Mesendoderm (in vitro differentiated cells): ENCODE measurements at regions not wholly inside any gene's neighbourhood (a gene's known extent, or its start where the extent isn't known, plus 50 kb on each side); places are given as distances from the start of the nearest gene placed in this dataset.

Experiments
- DNase-seq: peaks from one replicate; pipeline ENCODE4 v3.0.0; 2013
- H2AK5ac ChIP-seq: 2 replicates; pipeline ENCODE4 v1.6.1; 2013; ENCODE audit warnings: low read length, inconsistent platforms
- H2BK120ac ChIP-seq: 2 replicates; pipeline ENCODE4 v1.6.1; 2013; ENCODE audit warnings: low read depth, mild to moderate bottlenecking, low read length, moderate library complexity, mixed read lengths
- H2BK15ac ChIP-seq: replicated peaks from 2 replicates; pipeline ENCODE4 v1.6.1; 2013; ENCODE audit warnings: low read depth, mild to moderate bottlenecking, moderate library complexity
- H2BK5ac ChIP-seq: 2 replicates; pipeline ENCODE4 v1.6.1; 2013; ENCODE audit warnings: low read length, inconsistent platforms
- H3K18ac ChIP-seq: 2 replicates; pipeline ENCODE4 v1.6.1; 2013; ENCODE audit warnings: mild to moderate bottlenecking, low read length, mixed read lengths
- H3K23ac ChIP-seq: one replicate; pipeline ENCODE4 v1.6.1; 2013; ENCODE audit warnings: low read length
- H3K27ac ChIP-seq: 2 replicates; pipeline ENCODE4 v1.5.1; 2013; ENCODE audit warnings: low read depth, mild to moderate bottlenecking, inconsistent platforms, low read length, moderate library complexity
- H3K27me3 ChIP-seq: 2 replicates; pipeline ENCODE4 v1.6.1; 2013; ENCODE audit warnings: low read length, control low read depth, mild to moderate bottlenecking, inconsistent platforms; ENCODE audit not compliant: insufficient read depth, poor library complexity
- H3K36me3 ChIP-seq: 2 replicates; pipeline ENCODE4 v1.6.1; 2013; ENCODE audit warnings: low read length, inconsistent platforms; ENCODE audit not compliant: control insufficient read depth, insufficient read depth
- H3K4ac ChIP-seq: one replicate; pipeline ENCODE4 v1.6.1; 2013; ENCODE audit warnings: low read depth, mild to moderate bottlenecking, low read length, moderate library complexity
- H3K4me1 ChIP-seq: 2 replicates; pipeline ENCODE4 v1.6.1; 2013; ENCODE audit warnings: low read depth, low read length, inconsistent platforms; ENCODE audit not compliant: control insufficient read depth
- H3K4me2 ChIP-seq: 2 replicates; pipeline ENCODE4 v1.6.1; 2013; ENCODE audit warnings: low read length
- H3K4me3 ChIP-seq: 2 replicates; pipeline ENCODE4 v1.5.1; 2013; ENCODE audit warnings: mild to moderate bottlenecking, low read length
- H3K56ac ChIP-seq: one replicate; pipeline ENCODE4 v1.6.1; 2013; ENCODE audit warnings: low read length
- H3K79me1 ChIP-seq: 2 replicates; pipeline ENCODE4 v1.6.1; 2013; ENCODE audit warnings: low read length, inconsistent platforms
- H3K79me2 ChIP-seq: 2 replicates; pipeline ENCODE4 v1.6.1; 2013; ENCODE audit warnings: mild to moderate bottlenecking, low read length; ENCODE audit not compliant: control insufficient read depth, insufficient read depth
- H3K9ac ChIP-seq: 2 replicates; pipeline ENCODE4 v1.6.1; 2013; ENCODE audit warnings: low read length, inconsistent platforms
- H4K5ac ChIP-seq: one replicate; pipeline ENCODE4 v1.6.1; 2013; ENCODE audit warnings: low read length
- H4K8ac ChIP-seq: one replicate; pipeline ENCODE4 v1.6.1; 2013; ENCODE audit warnings: low read depth, mild to moderate bottlenecking, control low read depth, low read length, moderate library complexity
- WGBS: extraction: QIAGEN DNeasy Blood & Tissue Kit; methylation state at CpG from one replicate; pipeline ENCODE4 v1.1.7; 2013; ENCODE audit warnings: low lambda C conversion rate, missing lambda C conversion rate; ENCODE audit not compliant: insufficient coverage; ENCODE audit errors: extremely low coverage; 5-methylcytosine and 5-hydroxymethylcytosine counted together

DNA sequence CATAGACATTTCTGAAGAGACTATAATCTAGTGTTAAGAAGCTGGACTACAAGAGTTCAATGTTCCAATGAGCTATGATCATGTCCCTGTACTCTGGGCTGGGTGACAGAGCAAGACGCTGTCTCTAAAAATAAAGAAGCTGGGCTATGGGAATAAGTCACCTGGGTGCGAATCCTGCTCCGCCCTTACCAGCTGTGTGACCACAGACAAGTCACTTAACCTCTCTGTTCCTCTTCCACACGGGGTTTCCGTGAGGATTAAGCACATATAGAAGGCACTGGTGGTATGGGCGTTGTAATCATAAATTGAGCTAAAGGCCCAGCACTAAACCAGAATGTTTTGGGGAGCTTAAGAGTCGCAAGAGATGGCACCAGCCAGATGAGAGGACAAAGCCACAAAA is 178.5 kb downstream of the HAUS1 start:
- Histone ChIP-seq H4K5ac (no peak overlapping the region), H2BK120ac (no peak overlapping the region), H3K79me1 (no peaks in the 10 kb centered on the region), H3K27me3 (no peaks in the 10 kb centered on the region), H3K4ac (no peak overlapping the region), H2BK5ac (no peak overlapping the region), H3K4me1 (peaks cover 23% of the 10 kb centered on the region), H4K8ac (no peak overlapping the region), H2BK15ac (no peak overlapping the region), H3K4me2 (no peak overlapping the region), H3K18ac (no peak overlapping the region), H3K36me3 (no peaks in the 10 kb centered on the region), H3K27ac (no peak overlapping the region), H3K79me2 (no peaks in the 10 kb centered on the region), H3K23ac (no peak overlapping the region), H2AK5ac (no peak overlapping the region), H3K9ac (no peak overlapping the region), H3K4me3 (no peak overlapping the region), H3K56ac (peak overlapping the region; percentile 57)
- DNase-seq: no peak
- no CpG with 5 or more reads among the region's 7 CpGs for WGBS

DNA sequence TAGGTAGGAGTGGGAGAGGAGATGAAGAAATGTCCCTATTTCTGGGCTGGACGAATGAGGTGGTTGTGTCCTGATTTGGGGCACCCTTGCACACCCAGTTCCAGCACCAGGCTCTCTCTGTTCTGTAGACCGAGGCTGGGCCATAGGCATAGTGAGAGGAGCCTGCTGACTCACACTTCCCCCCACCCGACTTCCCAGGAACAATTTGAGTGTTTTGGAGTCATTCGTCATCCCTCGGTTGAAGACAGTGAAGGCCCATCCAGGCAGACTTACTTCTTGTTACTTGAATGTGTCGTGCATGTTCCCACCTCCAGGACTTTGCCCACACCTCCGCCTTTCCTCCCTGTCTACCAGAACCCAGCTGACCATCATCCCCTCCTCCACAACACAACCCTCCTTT is 179.1 kb downstream of the HAUS1 start:
- Histone ChIP-seq H3K18ac (no peak overlapping the region), H3K79me1 (no peaks in the 10 kb centered on the region), H3K79me2 (no peaks in the 10 kb centered on the region), H3K27me3 (no peaks in the 10 kb centered on the region), H3K4ac (peak overlapping the region; percentile 19), H4K5ac (no peak overlapping the region), H4K8ac (no peak overlapping the region), H3K56ac (peak overlapping the region; percentile 57), H2BK5ac (peak overlapping the region; percentile 1), H3K4me3 (no peak overlapping the region), H3K9ac (no peak overlapping the region), H2BK15ac (no peak overlapping the region), H3K4me1 (peaks cover 23% of the 10 kb centered on the region), H3K36me3 (no peaks in the 10 kb centered on the region), H3K27ac (peak overlapping the region; percentile 2), H3K4me2 (no peak overlapping the region), H3K23ac (no peak overlapping the region), H2BK120ac (no peak overlapping the region), H2AK5ac (no peak overlapping the region)
- no CpG with 5 or more reads among the region's 7 CpGs for WGBS
- DNase-seq: peak; percentile 62

DNA sequence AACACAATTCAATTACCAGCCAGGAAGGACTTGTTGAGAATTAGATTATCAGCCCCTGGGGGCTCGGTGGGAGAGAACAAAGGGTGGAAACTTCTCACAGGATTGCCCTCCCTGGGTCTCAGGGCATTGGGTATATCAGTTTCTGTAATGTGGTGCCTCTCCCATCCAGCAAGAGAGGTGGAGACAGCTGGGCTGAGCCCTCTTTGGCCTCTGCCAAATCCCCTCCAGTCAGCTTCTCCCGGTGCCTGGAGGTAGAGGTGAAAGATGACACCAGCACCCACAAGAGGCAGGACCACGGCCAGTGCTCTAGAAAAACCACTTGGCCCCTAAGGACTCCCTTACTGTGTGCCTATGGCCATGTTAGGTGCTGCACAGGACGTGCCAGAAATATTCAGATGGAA is 179.7 kb downstream of the HAUS1 start:
- no peak overlapping the region for H2BK120ac ChIP-seq
- no peak overlapping the region for H2BK5ac ChIP-seq
- peaks cover 23% of the 10 kb centered on the region for H3K4me1 ChIP-seq
- no peaks in the 10 kb centered on the region for H3K79me2 ChIP-seq
- WGBS: no CpG with 5 or more reads among the region's 4 CpGs
- no peak overlapping the region for H3K9ac ChIP-seq
- H4K8ac ChIP-seq: no peak overlapping the region
- no peaks in the 10 kb centered on the region for H3K36me3 ChIP-seq
- H3K4me2 ChIP-seq: no peak overlapping the region
- no peak overlapping the region for H3K56ac ChIP-seq
- H3K4me3 ChIP-seq: no peak overlapping the region
- H2BK15ac ChIP-seq: no peak overlapping the region
- no peak overlapping the region for H3K4ac ChIP-seq
- H3K23ac ChIP-seq: no peak overlapping the region
- DNase-seq: peak; percentile 95
- no peak overlapping the region for H3K18ac ChIP-seq
- H3K27me3 ChIP-seq: no peaks in the 10 kb centered on the region
- H3K27ac ChIP-seq: no peak overlapping the region
- H2AK5ac ChIP-seq: no peak overlapping the region
- H3K79me1 ChIP-seq: no peaks in the 10 kb centered on the region
- no peak overlapping the region for H4K5ac ChIP-seq

DNA sequence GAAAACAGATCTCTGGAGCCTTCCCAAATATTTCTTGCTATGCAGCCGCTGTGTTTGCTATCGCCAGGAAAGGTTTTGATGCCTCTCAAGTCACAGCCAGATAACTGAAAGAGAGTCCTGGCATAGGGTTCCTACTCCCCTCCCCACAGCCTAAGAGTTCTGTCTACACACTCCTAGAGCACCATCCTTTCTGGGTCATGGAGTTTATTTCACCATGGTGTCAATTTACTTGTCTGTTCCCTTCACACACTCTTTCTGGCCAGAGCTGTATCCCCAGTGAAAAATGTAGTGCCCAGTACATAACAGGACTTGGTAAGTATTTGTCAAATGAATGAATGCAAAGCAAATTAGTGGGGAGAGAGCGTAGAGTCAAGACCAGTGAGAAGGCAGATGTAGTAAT is 185.3 kb downstream of the HAUS1 start:
- no peak overlapping the region for H2AK5ac ChIP-seq
- H3K27ac ChIP-seq: no peak overlapping the region
- no peak overlapping the region for H2BK15ac ChIP-seq
- H3K79me1 ChIP-seq: no peaks in the 10 kb centered on the region
- no peak overlapping the region for H3K4ac ChIP-seq
- H3K23ac ChIP-seq: no peak overlapping the region
- H3K36me3 ChIP-seq: no peaks in the 10 kb centered on the region
- H3K4me3 ChIP-seq: no peak overlapping the region
- H3K9ac ChIP-seq: no peak overlapping the region
- H3K4me2 ChIP-seq: no peak overlapping the region
- H3K4me1 ChIP-seq: peaks cover 3% of the 10 kb centered on the region
- no peak for DNase-seq
- H4K5ac ChIP-seq: no peak overlapping the region
- no peaks in the 10 kb centered on the region for H3K27me3 ChIP-seq
- H3K56ac ChIP-seq: no peak overlapping the region
- no peak overlapping the region for H2BK5ac ChIP-seq
- H3K79me2 ChIP-seq: no peaks in the 10 kb centered on the region
- H3K18ac ChIP-seq: no peak overlapping the region
- no peak overlapping the region for H2BK120ac ChIP-seq
- H4K8ac ChIP-seq: no peak overlapping the region
- WGBS: no CpG with 5 or more reads among the region's 3 CpGs

DNA sequence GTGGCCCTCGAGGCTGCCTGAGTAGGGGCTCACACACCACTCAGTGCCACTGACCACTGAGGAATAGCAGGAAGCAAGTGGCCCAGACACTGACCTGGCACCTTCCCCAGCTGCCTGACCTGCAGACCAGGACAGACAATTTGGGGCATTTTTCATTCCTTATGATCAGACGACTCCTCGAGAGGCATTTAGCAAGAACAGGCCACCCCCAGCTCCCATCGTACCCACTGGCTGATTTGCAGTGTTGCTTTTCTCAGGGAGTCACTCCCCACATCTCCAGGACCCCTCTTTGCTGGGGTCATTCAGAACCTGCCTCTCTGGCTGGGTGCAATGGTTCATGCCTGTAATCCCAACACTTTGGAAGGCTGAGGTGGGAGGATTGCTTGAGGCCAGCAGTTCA is 185.7 kb downstream of the HAUS1 start:
- WGBS: no CpG with 5 or more reads among the region's 4 CpGs
- Histone ChIP-seq H3K4ac (no peak overlapping the region), H3K4me3 (no peak overlapping the region), H3K79me2 (no peaks in the 10 kb centered on the region), H2BK120ac (no peak overlapping the region), H3K79me1 (no peaks in the 10 kb centered on the region), H3K23ac (no peak overlapping the region), H3K27ac (no peak overlapping the region), H4K8ac (no peak overlapping the region), H3K18ac (no peak overlapping the region), H3K56ac (no peak overlapping the region), H3K9ac (no peak overlapping the region), H2BK5ac (no peak overlapping the region), H2AK5ac (no peak overlapping the region), H3K4me1 (peaks cover 2% of the 10 kb centered on the region), H3K27me3 (no peaks in the 10 kb centered on the region), H4K5ac (no peak overlapping the region), H3K36me3 (no peaks in the 10 kb centered on the region), H2BK15ac (no peak overlapping the region), H3K4me2 (no peak overlapping the region)
- no peak for DNase-seq

DNA sequence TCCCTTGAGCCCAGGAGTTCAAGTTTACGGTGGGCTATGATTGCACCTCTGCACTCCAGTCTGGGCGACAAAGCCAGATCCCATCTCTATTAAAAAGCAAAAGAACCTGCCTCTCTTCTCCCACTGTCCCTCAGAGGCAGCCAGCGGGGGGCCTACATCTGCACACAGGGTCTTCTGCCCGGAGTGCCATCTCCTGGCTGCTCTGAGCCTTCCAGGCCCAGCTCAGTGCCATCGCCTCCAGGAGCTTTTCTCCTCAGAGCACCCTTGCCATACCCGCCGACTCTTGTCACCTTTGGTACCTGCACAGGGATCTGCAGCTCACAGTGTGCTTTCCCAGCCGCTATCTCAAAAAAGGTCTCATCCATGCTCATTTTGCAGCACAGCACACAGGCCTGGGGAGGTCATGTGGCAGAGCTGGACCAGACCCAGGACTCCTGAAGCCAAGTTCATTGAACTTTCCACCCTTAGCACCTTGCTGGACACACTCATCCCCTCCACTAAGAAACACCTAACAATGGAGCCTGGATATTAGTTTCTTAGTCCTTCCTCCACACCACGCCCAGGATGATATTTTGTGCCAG is 186.3 kb downstream of the HAUS1 start:
- Histone ChIP-seq H4K5ac (no peak overlapping the region), H3K79me1 (no peaks in the 10 kb centered on the region), H3K79me2 (no peaks in the 10 kb centered on the region), H3K4ac (no peak overlapping the region), H3K36me3 (no peaks in the 10 kb centered on the region), H3K18ac (no peak overlapping the region), H3K27ac (no peak overlapping the region), H3K4me3 (no peak overlapping the region), H3K4me2 (no peak overlapping the region), H2BK15ac (no peak overlapping the region), H3K4me1 (peaks cover 2% of the 10 kb centered on the region), H2BK5ac (no peak overlapping the region), H3K56ac (no peak overlapping the region), H2AK5ac (no peak overlapping the region), H3K23ac (no peak overlapping the region), H3K9ac (no peak overlapping the region), H2BK120ac (no peak overlapping the region), H3K27me3 (no peaks in the 10 kb centered on the region), H4K8ac (no peak overlapping the region)
- DNase-seq: no peak
- no CpG with 5 or more reads among the region's 9 CpGs for WGBS
